Tibial nerve (tissue), 4 donors: ENCODE measurements at regions not wholly inside any gene's neighbourhood (a gene's known extent, or its start where the extent isn't known, plus 50 kb on each side); places are given as distances from the start of the nearest gene placed in this dataset.

ENCODE experiments used
- DNase-seq, 2 donors: peaks; one replicate each; pipeline ENCODE4 v3.0.0-alpha.2; 2019; ENCODE audit warnings: low spot score in 2 of 2
- H3K27ac ChIP-seq, 4 donors: fragments of 200-600 bp; sonication (generic) in 3 of 4; one replicate each; pipeline ENCODE4 v1.5.1; 2017 to 2019; ENCODE audit warnings: mild to moderate bottlenecking in 1 of 4
- H3K27me3 ChIP-seq, 2 donors: fragments of 200-600 bp; sonication (generic) in 1 of 2; one replicate each; pipeline versions ENCODE4 v1.5.1 to v1.6.0; 2017 to 2019
- H3K36me3 ChIP-seq, 3 donors: fragments of 200-600 bp; sonication (generic); one replicate each; pipeline ENCODE4 v1.5.1; 2018 to 2019
- H3K4me1 ChIP-seq, 4 donors: fragments of 200-600 bp; sonication (generic) in 3 of 4; one replicate each; pipeline ENCODE4 v1.5.1; 2017 to 2019
- H3K4me3 ChIP-seq, 4 donors: fragments of 200-600 bp; sonication (generic) in 3 of 4; one replicate each; pipeline ENCODE4 v1.5.1; 2017 to 2019; ENCODE audit warnings: mild to moderate bottlenecking in 1 of 4, moderate library complexity in 1 of 4
- H3K9me3 ChIP-seq, 4 donors: fragments of 200-600 bp; sonication (generic) in 3 of 4; one replicate each; pipeline ENCODE4 v1.5.1; 2017 to 2019
- EP300 ChIP-seq, 2 donors: sonication (generic); formaldehyde crosslinking; IDR thresholded peaks; one replicate each; pipeline ENCODE4 v1.6.1; 2017; ENCODE audit warnings: antibody characterized with exemption in 2 of 2, mild to moderate bottlenecking in 1 of 2
- POLR2A ChIP-seq, 2 donors: fragments of 450-650 bp; IDR thresholded peaks; one replicate each; pipeline ENCODE4 v1.6.1; 2017; ENCODE audit warnings: antibody characterized with exemption in 2 of 2, mild to moderate bottlenecking in 2 of 2, moderate library complexity in 2 of 2
- WGBS, 2 donors: methylation state at CpG; one replicate each; pipeline ENCODE4 v1.1.5; 2018; 5-methylcytosine and 5-hydroxymethylcytosine counted together
- TF ChIP-seq, protein P1 (sequence below), 5 experiments: fragments of 200-600 bp in 3 of 5; fragments of 450-650 bp in 2 of 5; sonication (generic) in 3 of 5; IDR thresholded peaks; one replicate each; pipeline ENCODE4 v1.5.1; 2016 to 2019; ENCODE audit warnings: antibody characterized with exemption in 5 of 5, mild to moderate bottlenecking in 3 of 5, moderate library complexity in 2 of 5

DNA sequence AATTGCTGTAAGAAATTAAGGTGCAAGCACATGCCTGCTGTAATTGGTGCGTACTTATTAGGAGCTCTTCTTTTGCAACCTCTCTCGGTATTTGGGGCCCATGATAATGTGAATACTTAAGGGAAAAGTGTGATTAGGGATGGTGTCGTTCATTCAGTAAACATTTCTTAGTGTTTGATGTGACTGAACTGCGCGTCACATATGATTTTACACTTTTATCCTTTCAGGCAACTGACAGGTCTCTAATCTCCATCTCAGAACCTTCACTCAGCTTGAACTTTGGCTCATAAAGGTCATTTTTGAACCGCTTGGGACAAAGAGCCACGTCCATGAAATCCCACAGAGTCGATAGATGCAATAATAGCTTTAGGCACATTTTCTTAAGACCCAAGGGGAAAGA lies 612.1 kb upstream of the PITX2 start:
- no peaks in the 10 kb centered on the region for H3K36me3 ChIP-seq
- no peaks in the 10 kb centered on the region for H3K4me1 ChIP-seq
- WGBS, 2 donors: 65 to 69% methylated on average over 8 of the region's 8 CpGs
- no peak for DNase-seq
- no peak overlapping the region for H3K4me3 ChIP-seq
- H3K27ac ChIP-seq: no peak overlapping the region
- TF ChIP-seq EP300 (IDR thresholded peaks at IDR 0.05) (no peak), POLR2A (IDR thresholded peaks at IDR 0.05) (no peak)
- TF ChIP-seq, protein P1, sequence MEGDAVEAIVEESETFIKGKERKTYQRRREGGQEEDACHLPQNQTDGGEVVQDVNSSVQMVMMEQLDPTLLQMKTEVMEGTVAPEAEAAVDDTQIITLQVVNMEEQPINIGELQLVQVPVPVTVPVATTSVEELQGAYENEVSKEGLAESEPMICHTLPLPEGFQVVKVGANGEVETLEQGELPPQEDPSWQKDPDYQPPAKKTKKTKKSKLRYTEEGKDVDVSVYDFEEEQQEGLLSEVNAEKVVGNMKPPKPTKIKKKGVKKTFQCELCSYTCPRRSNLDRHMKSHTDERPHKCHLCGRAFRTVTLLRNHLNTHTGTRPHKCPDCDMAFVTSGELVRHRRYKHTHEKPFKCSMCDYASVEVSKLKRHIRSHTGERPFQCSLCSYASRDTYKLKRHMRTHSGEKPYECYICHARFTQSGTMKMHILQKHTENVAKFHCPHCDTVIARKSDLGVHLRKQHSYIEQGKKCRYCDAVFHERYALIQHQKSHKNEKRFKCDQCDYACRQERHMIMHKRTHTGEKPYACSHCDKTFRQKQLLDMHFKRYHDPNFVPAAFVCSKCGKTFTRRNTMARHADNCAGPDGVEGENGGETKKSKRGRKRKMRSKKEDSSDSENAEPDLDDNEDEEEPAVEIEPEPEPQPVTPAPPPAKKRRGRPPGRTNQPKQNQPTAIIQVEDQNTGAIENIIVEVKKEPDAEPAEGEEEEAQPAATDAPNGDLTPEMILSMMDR (IDR thresholded peaks at IDR 0.05): no peak
- no peaks in the 10 kb centered on the region for H3K9me3 ChIP-seq
- no peaks in the 10 kb centered on the region for H3K27me3 ChIP-seq

DNA sequence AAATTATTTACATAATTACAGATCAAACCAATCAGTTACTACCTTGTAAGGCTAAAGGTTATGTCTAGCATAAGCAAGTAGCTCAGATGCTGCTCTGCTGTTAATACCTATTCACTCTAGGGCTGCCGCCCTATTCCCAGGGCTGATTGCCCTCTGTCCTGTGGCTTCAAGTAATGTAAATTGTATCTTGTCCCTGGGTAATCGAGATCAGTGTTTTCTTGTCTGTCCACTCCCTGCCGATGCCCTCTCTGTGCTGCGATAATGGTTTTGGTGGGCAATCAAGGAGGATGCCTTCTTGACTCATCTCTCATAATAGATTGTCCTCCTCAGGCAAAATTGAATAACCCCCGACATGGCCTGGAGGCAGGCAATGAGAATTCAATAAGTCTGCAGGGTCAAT lies 641.0 kb upstream of the PITX2 start:
- no peak overlapping the region for H3K4me3 ChIP-seq
- DNase-seq: no peak
- H3K9me3 ChIP-seq: no peaks in the 10 kb centered on the region
- WGBS, 2 donors: 62 to 80% methylated on average over 5 of the region's 5 CpGs
- H3K4me1 ChIP-seq: no peaks in the 10 kb centered on the region
- no peaks in the 10 kb centered on the region for H3K27me3 ChIP-seq
- TF ChIP-seq, protein P1 (IDR thresholded peaks at IDR 0.05): no peak
- TF ChIP-seq EP300 (IDR thresholded peaks at IDR 0.05) (no peak), POLR2A (IDR thresholded peaks at IDR 0.05) (no peak)
- H3K27ac ChIP-seq: no peak overlapping the region
- no peaks in the 10 kb centered on the region for H3K36me3 ChIP-seq

DNA sequence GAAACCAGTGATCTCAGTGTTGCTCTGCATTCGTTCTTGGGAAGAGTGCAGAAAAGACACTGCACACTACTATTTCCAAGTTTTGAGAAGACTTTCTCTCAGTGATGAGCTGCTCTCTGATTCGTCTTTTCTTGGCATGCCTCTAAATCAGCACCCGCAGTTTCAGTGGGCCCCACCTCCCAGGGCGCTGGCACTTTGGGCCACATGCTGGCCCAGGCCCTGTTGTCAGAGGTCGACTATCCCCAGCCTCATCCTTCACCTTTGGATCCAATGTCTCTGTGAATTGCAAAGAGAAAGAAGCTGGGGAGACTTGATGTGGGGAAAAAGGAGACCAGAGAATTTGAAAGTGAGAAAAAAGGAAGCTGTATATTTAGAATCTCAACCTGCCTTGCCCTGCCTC lies 644.1 kb upstream of the PITX2 start:
- H3K4me3 ChIP-seq: no peak overlapping the region
- H3K9me3 ChIP-seq: no peaks in the 10 kb centered on the region
- no peak for DNase-seq
- H3K27me3 ChIP-seq: no peaks in the 10 kb centered on the region
- WGBS, 2 donors: 61 to 69% methylated on average over 5 of the region's 5 CpGs
- TF ChIP-seq EP300 (IDR thresholded peaks at IDR 0.05) (no peak), POLR2A (IDR thresholded peaks at IDR 0.05) (no peak)
- TF ChIP-seq, protein P1 (IDR thresholded peaks at IDR 0.05): no peak
- H3K4me1 ChIP-seq: peaks cover 0 to 4% (median 0%) of the 10 kb centered on the region in 4 donors
- H3K27ac ChIP-seq: no peak overlapping the region
- H3K36me3 ChIP-seq: no peaks in the 10 kb centered on the region

DNA sequence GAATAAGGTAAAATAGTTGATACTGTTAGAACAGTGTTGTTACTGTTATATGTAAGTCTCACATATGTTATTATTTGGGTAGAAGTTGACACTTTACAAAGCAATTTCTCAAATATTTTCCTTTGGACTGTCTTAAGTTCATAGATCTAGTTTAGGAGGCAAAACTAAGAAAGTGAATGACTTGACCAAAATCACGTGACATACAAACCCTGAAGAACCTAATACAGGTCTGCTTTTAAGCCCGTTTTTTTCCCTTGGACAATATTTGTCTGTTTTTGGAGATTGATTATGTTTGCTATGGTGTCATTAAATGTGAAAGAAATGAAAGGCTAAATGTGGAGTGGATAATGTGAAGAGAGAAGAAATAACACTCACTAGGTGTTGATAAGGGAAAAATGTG lies 644.9 kb upstream of the PITX2 start:
- TF ChIP-seq EP300 (IDR thresholded peaks at IDR 0.05): no peak
- TF ChIP-seq POLR2A (IDR thresholded peaks at IDR 0.05): no peak
- TF ChIP-seq, protein P1 (IDR thresholded peaks at IDR 0.05): no peak
- WGBS, 2 donors: 87 to 88% methylated on average over 2 of the region's 2 CpGs
- no peak overlapping the region for H3K4me3 ChIP-seq
- H3K27me3 ChIP-seq: no peaks in the 10 kb centered on the region
- no peaks in the 10 kb centered on the region for H3K9me3 ChIP-seq
- H3K4me1 ChIP-seq: peaks cover 0 to 4% (median 0%) of the 10 kb centered on the region in 4 donors
- H3K27ac ChIP-seq: no peak overlapping the region
- H3K36me3 ChIP-seq: no peaks in the 10 kb centered on the region
- DNase-seq: no peak

DNA sequence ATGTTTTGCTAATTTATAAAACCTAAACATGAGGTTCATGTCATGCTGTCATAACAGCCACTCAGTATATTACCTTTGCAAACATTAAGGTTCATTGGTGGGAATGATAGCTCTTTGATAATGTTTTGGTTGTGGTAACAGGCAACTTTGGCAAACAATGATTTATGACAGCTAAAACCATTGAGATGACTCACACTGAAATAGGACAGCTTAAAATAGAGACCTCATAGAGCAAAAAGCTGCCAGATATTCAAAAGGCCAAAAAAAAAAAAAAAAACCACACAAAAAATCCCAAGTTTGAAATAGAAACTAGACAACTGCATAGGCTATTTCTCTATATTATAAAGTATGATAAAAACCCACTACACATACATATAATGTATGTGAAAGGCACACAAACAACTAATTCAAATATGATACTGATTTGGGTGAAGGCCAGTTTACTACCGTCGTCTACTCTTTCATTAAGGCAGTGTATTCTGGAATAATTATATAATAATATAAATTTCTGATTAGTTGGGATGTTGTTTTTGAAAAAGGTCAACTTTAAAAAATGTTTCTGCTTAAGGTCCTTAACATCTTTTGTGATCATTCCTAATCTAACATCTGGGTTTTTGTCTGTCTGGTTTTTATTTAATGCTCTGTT lies 646.0 kb upstream of the PITX2 start:
- 35% methylated on average over 2 of the region's 2 CpGs for WGBS, 2 donors
- H3K36me3 ChIP-seq: no peaks in the 10 kb centered on the region
- H3K9me3 ChIP-seq: no peaks in the 10 kb centered on the region
- H3K27ac ChIP-seq: no peak overlapping the region
- no peak overlapping the region for H3K4me3 ChIP-seq
- TF ChIP-seq, protein P1 (IDR thresholded peaks at IDR 0.05): no peak
- TF ChIP-seq EP300 (IDR thresholded peaks at IDR 0.05): no peak
- H3K27me3 ChIP-seq: no peaks in the 10 kb centered on the region
- no peak for DNase-seq
- peaks cover 0 to 4% (median 0%) of the 10 kb centered on the region in 4 donors for H3K4me1 ChIP-seq
